Activated T-cell treated with anti-CD3 and anti-CD28 coated beads, Interleukin-2, amount 50 U/mL, for 72 hours (primary cell): ENCODE measurements at regions not wholly inside any gene's neighbourhood (a gene's known extent, or its start where the extent isn't known, plus 50 kb on each side); places are given as distances from the start of the nearest gene placed in this dataset.

Experiments used
- ATAC-seq, 2 donors: fragments of 150-1000 bp; cut with Tn5 transposase; replicated peaks in 1 of 2; 2 replicates each; pipeline ENCODE4 v1.10.0; 2021; ENCODE audit warnings: moderate library complexity in 2 of 2, mild to moderate bottlenecking in 1 of 2
- DNase-seq, 2 donors: peaks; one replicate each; pipeline ENCODE4 v3.0.0; 2021 to 2022; ENCODE audit warnings: mixed read lengths in 1 of 2
- H3K27ac Mint-ChIP-seq: one replicate; pipeline ENCODE4 v1.8.0; 2022; ENCODE audit warnings: mild to moderate bottlenecking, moderate library complexity, mixed read lengths
- H3K27me3 Mint-ChIP-seq: one replicate; pipeline ENCODE4 v1.8.0; 2022; ENCODE audit warnings: low read depth, mixed read lengths
- H3K36me3 Mint-ChIP-seq, 2 donors: one replicate each; pipeline ENCODE4 v1.8.0; 2022; ENCODE audit warnings: mixed read lengths in 2 of 2, mild to moderate bottlenecking in 1 of 2; ENCODE audit not compliant: insufficient read depth in 2 of 2
- H3K4me1 Mint-ChIP-seq: one replicate; pipeline ENCODE4 v1.8.0; 2022; ENCODE audit warnings: low read depth, mixed read lengths
- H3K4me3 Mint-ChIP-seq, 2 donors: one replicate each; pipeline ENCODE4 v1.8.0; 2022; ENCODE audit warnings: mild to moderate bottlenecking in 2 of 2, mixed read lengths in 2 of 2, moderate library complexity in 2 of 2
- H3K9me3 Mint-ChIP-seq, 2 donors: one replicate each; pipeline ENCODE4 v1.8.0; 2022; ENCODE audit warnings: mixed read lengths in 2 of 2

DNA sequence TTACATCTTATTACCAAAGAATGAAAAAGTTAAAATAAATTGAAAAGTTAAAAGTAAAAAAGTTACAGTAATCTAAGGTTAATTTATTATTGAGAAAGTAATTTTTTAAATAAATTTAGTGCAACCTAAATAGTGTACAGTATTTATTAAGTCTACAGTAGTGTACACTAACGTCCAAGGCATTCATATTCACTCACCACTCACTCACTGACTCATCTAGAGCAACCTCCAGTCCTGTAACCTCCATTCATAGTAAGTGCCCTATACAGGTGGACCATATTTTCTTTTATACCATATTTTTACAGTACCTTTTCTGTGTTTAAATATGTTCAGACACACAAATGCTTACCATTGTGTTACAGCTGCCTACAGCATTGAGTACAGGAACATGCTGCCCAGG lies 624.7 kb upstream of the NOX3 start:
- H3K4me3 Mint-ChIP-seq: no peak overlapping the region
- no peak for DNase-seq
- H3K27ac Mint-ChIP-seq: no peak overlapping the region
- no peaks in the 10 kb centered on the region for H3K4me1 Mint-ChIP-seq
- H3K9me3 Mint-ChIP-seq: no peaks in the 10 kb centered on the region
- ATAC-seq: no peak
- H3K36me3 Mint-ChIP-seq: peaks cover 0 to 1% of the 10 kb centered on the region in 2 donors
- H3K27me3 Mint-ChIP-seq: no peaks in the 10 kb centered on the region

DNA sequence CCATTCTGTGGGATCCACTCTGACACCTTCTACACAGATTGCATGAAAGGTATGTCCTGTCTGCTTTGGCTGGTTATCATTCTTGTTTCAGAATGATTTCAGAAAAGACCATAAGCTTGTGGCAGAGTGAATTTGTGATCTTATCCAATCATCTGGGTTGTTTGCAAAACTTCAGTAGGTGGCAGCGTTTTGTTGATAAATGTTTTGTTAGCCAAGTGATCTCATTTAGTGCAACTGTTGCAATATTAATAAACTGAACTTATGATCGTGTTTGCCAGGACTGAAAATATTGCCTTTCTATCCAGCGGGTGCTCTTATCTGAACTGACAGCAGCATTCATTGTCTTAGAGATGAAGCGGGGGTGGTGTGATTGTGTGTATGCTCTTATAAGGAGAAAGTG lies 613.2 kb upstream of the NOX3 start:
- Mint-ChIP-seq H3K27me3 (no peaks in the 10 kb centered on the region), H3K4me1 (no peaks in the 10 kb centered on the region), H3K4me3 (no peak overlapping the region), H3K9me3 (no peaks in the 10 kb centered on the region), H3K36me3 (no peaks in the 10 kb centered on the region), H3K27ac (no peak overlapping the region)
- ATAC-seq (no peak), DNase-seq (no peak)

DNA sequence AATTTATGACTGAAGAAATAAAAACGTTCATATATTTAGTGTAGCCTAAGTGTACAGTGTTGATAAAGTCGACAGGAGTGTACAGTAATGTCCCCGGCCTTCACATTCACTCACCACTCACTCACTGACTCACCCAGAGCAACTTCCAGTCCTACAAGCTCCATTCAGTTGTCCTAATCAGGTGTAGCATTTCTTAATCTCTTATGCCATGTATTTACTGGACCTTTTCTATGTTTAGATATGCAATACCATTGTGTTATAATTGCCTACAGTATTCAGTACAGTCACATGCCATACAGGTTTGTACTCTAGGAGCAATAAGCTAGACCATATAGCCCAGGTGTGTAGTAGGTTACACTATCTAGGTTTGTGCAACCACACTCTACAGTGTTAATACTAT lies 610.2 kb upstream of the NOX3 start:
- no peak overlapping the region for H3K4me3 Mint-ChIP-seq
- H3K27me3 Mint-ChIP-seq: no peaks in the 10 kb centered on the region
- DNase-seq (no peak), ATAC-seq (no peak)
- H3K27ac Mint-ChIP-seq: no peak overlapping the region
- no peaks in the 10 kb centered on the region for H3K36me3 Mint-ChIP-seq
- H3K4me1 Mint-ChIP-seq: no peaks in the 10 kb centered on the region
- H3K9me3 Mint-ChIP-seq: no peaks in the 10 kb centered on the region

DNA sequence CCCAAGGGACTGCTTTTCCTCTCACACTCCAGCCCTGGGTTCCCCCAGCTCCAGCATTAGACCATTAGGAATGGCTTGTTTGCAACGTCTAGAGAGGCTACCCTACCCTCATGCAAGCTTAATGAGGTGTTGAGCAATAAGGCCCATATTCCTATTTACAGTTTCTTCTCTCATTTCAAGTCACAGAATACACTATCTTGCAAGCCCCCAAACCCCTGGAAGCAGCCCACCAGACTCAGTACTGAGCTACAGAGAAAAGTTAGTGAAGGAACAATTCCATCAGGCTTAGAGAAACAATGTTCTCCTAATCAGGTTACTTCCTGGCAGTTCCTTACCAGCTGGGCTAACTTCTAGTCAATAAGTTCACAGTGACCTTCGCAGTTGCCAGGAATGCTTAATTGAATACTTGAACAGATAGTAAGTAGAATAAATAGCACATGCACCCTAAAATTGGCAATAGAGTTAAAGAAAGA lies 606.5 kb upstream of the NOX3 start:
- Mint-ChIP-seq H3K36me3 (no peaks in the 10 kb centered on the region), H3K27ac (no peak overlapping the region), H3K4me3 (no peak overlapping the region), H3K27me3 (no peaks in the 10 kb centered on the region), H3K4me1 (peaks cover 9% of the 10 kb centered on the region), H3K9me3 (peaks cover 0 to 2% of the 10 kb centered on the region in 2 donors)
- DNase-seq (no peak), ATAC-seq (no peak)

DNA sequence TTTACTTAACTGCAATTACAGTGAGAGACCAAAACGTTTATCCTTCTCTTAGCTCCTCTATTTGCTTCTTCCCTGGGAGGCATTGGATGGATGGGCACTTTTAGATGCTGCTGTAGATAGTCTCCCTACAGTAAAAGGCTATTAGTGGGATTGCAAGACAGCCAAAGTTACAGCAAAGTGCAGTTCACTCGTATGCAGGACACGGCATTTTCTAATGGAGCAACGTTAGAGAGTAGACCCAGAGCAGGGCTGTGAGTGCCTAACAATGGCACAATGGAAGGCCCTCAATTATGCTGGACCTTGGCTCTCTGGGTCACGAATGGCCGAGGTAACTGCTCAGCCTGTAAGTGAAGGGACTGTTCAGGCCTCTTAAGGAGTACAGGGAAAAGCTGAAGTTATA lies 605.8 kb upstream of the NOX3 start:
- no peak for ATAC-seq
- Mint-ChIP-seq H3K27ac (no peak overlapping the region), H3K9me3 (peaks cover 0 to 2% of the 10 kb centered on the region in 2 donors), H3K36me3 (no peaks in the 10 kb centered on the region), H3K27me3 (no peaks in the 10 kb centered on the region), H3K4me1 (peaks cover 9% of the 10 kb centered on the region), H3K4me3 (no peak overlapping the region)
- DNase-seq: no peak

DNA sequence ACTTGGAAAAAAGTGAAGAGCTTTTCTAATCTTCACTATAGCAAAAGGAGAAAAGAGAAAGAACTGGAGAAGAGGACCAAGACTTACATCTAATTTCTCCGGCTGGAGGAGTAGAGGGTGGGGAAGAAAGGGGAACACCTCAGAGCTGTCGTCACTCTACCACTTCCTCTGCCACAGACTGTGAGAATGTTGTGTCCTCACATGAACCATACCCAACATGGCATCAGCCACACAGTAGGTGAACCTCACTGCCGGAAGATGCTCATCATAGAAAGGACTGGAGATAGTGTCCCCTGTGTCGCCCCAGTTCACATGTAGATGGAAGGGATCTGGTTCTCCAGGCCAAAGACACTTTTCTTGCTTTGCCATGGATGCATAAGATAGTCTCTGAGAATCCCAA lies 604.4 kb upstream of the NOX3 start:
- Mint-ChIP-seq H3K4me1 (peaks cover 9% of the 10 kb centered on the region), H3K9me3 (peaks cover 0 to 4% of the 10 kb centered on the region in 2 donors), H3K36me3 (no peaks in the 10 kb centered on the region), H3K27ac (no peak overlapping the region), H3K27me3 (no peaks in the 10 kb centered on the region), H3K4me3 (peak overlapping the region in 1 of 2 donors; percentile 36)
- ATAC-seq (peak; percentile 73 to 91), DNase-seq (peak; percentile 4 to 15)

DNA sequence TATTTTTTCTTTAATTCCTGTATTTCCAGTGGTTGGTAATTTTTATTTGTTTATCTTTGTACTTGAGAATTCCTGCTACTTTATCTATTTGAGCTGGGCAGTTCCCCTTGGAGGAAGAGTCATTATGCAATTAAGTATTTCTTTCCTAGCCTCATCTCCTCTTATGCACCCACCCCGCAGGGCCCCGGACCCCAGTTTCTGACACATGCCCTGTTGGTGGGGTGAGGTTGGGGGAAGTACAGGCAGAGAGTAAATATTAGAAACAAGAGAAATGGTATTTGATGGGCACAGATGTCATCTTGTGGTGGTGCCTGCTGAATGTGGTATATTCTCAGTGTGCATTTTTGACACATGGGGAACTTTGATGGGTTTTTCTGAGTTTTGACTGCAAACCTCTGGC lies 602.7 kb upstream of the NOX3 start:
- Mint-ChIP-seq H3K4me1 (peaks cover 9% of the 10 kb centered on the region), H3K4me3 (no peak overlapping the region), H3K27ac (no peak overlapping the region), H3K9me3 (peaks cover 0 to 4% of the 10 kb centered on the region in 2 donors), H3K36me3 (no peaks in the 10 kb centered on the region), H3K27me3 (no peaks in the 10 kb centered on the region)
- ATAC-seq (no peak), DNase-seq (no peak)

DNA sequence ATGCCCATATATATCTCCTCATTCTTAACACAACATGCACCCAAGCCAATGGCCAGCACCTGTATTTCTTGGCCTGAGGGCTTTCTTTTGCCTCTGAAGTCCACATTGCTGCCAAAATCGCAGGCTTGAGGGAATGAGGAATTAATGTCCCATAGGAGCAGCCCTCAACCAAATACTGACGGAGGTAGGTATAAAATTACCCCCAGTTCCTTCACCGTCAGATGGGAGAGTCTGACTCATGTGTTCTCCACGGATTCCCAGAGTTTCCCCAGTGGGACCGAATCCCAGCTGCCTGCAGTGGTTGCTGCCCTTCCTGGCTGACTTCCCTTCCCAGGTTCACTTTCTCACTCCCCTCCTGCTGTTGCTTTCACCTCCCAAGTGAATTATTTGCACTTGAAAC lies 602.2 kb upstream of the NOX3 start:
- H3K27ac Mint-ChIP-seq: no peak overlapping the region
- H3K9me3 Mint-ChIP-seq: peaks cover 2 to 4% of the 10 kb centered on the region in 2 donors
- H3K4me3 Mint-ChIP-seq: no peak overlapping the region
- ATAC-seq (no peak), DNase-seq (no peak)
- no peaks in the 10 kb centered on the region for H3K27me3 Mint-ChIP-seq
- no peaks in the 10 kb centered on the region for H3K36me3 Mint-ChIP-seq
- H3K4me1 Mint-ChIP-seq: peaks cover 9% of the 10 kb centered on the region

DNA sequence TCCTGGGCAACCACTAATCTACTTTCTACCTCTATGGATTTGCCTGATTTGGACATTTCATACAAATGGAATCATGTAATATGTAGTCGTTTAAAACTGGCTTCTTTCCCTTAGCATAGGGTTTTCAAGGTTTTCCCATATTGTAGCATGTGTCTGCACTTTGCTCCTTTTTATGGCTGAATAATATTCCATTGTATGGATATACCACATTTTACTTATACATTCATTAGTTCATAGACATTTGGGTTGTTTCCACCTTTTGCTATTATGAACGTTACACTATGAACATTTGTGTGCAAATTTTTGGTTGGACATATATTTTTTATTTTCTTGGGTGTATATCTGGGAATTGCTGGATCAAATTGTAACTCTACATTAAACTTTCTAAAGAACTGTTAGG lies 600.4 kb upstream of the NOX3 start:
- H3K27me3 Mint-ChIP-seq: no peaks in the 10 kb centered on the region
- H3K4me3 Mint-ChIP-seq: no peak overlapping the region
- ATAC-seq (no peak), DNase-seq (no peak)
- peaks cover 2 to 4% of the 10 kb centered on the region in 2 donors for H3K9me3 Mint-ChIP-seq
- no peaks in the 10 kb centered on the region for H3K36me3 Mint-ChIP-seq
- peaks cover 9% of the 10 kb centered on the region for H3K4me1 Mint-ChIP-seq
- H3K27ac Mint-ChIP-seq: no peak overlapping the region

DNA sequence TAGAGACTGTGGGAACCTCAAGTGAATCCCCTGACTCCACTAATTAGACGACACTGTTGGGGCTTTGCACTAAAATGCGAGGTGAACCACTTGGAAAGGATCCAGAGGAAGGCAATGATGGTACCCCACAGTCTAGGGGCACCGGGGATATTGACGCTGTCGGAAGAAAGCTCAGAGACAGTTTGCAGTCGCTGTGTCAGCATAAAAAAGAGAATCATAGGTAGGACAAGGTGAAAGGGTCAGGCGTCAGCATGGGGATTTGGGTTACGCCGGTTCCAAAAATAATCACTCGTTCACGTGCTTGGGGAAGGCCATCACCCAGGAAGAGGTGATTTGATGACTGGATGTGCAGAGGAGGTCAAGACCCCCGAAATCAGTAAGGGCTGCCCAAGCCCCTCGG lies 598.0 kb upstream of the NOX3 start:
- peaks cover 4 to 6% of the 10 kb centered on the region in 2 donors for H3K9me3 Mint-ChIP-seq

DNA sequence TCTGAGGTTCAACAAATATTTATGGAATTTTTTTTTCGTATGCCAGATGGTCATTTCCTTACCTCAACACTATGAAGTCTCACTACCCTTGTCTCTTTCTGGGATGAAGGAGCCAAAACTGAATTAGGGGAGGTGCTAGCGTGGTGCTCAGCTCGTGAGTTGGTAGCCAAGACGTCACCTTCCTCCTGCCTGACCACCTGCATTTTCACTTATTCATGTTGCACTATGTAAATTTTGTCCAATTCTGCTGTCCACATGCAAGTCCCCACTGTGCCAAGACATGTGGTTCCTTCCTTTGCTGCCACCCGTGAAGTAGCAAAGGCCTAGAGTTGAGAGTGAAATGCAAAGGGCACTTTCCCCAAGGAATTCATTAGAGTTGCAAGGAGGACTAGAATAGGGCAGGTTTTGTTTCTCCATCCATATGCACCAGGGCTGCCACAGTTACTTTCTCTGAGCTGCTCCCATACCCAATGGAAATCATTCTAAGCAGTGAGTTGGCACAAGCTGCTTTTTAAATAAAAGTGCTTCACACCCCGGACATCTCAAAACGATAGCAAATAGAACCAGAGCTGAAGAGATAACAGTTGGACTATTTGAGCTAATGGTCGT lies 591.3 kb upstream of the NOX3 start:
- ATAC-seq: no peak

More for the DNA sequence above, 598.0 kb upstream of the NOX3 start:
- H3K4me3 Mint-ChIP-seq: no peak overlapping the region
- ATAC-seq: no peak
- H3K4me1 Mint-ChIP-seq: no peaks in the 10 kb centered on the region
- DNase-seq: no peak
- H3K27ac Mint-ChIP-seq: no peak overlapping the region
- no peaks in the 10 kb centered on the region for H3K27me3 Mint-ChIP-seq
- no peaks in the 10 kb centered on the region for H3K36me3 Mint-ChIP-seq

DNA sequence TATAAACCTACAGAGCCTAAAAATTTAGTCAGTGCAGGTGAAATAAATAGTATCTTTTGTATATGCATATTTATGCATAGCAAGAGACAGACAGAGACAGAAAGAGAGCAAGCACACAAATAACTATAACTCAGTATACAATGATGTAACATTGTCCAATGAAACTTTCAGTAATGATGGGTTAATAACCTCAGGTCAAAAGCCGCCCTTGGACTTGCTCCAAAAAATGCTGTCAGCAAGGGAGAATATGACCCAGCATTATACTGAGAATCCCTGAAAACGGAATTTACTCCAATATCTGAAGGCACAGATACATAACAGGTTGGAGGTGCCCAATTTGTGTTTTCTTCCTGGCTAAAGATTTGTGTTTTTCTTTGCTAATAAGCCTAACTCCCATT lies 590.6 kb upstream of the NOX3 start:
- Mint-ChIP-seq H3K9me3 (peaks cover 2 to 6% of the 10 kb centered on the region in 2 donors), H3K27me3 (no peaks in the 10 kb centered on the region), H3K4me1 (no peaks in the 10 kb centered on the region), H3K4me3 (no peak overlapping the region), H3K27ac (no peak overlapping the region), H3K36me3 (no peaks in the 10 kb centered on the region)
- no peak for DNase-seq
- ATAC-seq: no peak

More for the DNA sequence above, 591.3 kb upstream of the NOX3 start:
- H3K27me3 Mint-ChIP-seq: no peaks in the 10 kb centered on the region
- H3K4me3 Mint-ChIP-seq: no peak overlapping the region
- H3K9me3 Mint-ChIP-seq: peaks cover 2 to 6% of the 10 kb centered on the region in 2 donors
- H3K36me3 Mint-ChIP-seq: no peaks in the 10 kb centered on the region
- no peak for DNase-seq
- no peak overlapping the region for H3K27ac Mint-ChIP-seq
- H3K4me1 Mint-ChIP-seq: no peaks in the 10 kb centered on the region

DNA sequence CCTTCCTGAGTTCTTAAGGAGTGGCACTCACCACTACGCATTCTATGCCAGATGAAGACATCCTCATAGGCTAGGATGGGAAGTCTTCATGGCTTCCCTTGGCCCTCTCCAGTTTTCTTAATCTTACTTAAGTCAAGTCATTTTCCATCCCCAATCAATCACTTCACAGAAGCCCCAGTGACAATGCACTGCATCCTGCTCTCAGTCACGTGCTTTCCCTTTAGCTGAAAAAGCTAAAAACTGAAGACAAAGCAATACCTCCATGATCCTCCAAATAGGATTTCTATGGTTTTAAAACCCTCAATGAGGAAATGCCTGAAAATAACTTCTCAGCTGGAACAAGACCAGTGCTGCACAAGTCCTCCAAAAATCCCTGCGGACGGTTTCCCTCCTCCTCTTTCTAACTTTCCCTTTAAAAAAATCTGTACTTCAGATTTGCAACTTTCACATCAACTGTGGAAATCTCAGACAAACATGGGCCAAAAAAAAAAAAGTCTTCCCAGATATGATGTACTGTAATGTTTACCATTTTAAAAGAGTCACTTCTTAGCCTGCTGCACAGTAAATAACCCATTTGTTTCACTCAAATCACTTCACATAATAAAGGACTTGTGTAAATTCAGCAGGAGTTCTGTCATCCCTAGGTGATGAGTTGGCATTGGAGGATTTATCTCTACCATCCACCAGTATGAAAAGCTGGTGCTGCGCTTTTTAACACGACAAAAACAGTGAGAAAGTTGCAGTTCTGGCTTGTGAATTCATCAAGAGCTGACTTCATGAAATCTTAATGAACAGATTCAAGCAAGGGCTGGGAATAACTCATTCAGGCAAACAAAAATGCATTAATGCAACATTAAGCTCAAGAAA lies 590.0 kb upstream of the NOX3 start:
- H3K27ac Mint-ChIP-seq: no peak overlapping the region
- H3K4me3 Mint-ChIP-seq: no peak overlapping the region
- H3K36me3 Mint-ChIP-seq: no peaks in the 10 kb centered on the region
- peaks cover 2 to 6% of the 10 kb centered on the region in 2 donors for H3K9me3 Mint-ChIP-seq
- no peaks in the 10 kb centered on the region for H3K27me3 Mint-ChIP-seq
- H3K4me1 Mint-ChIP-seq: no peaks in the 10 kb centered on the region
- DNase-seq (no peak), ATAC-seq (no peak)
